ENCODE measurements at regions not wholly inside any gene's neighbourhood (a gene's known extent, or its start where the extent isn't known, plus 50 kb on each side); places are given as distances from the start of the nearest gene placed in this dataset.

DNA sequence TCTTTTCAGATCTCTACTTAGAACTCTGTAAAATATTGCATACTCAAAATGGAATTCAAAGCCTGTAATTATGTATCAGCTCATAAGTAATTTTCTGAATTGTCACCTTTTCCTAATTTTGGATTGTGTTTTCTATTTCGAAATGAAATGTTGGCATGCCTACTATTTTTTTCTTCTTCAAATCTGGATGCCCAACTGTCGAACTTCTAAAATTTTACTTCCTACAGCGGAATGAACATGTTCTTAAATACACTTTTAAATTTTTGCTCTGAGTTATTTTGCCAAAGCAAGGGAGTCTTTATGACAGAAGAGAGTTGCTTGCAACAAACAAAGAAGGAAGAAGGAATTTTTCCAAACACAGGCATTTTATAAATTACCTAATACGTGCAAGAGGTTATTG lies 336.0 kb downstream of the ADCYAP1 start:
- Histone ChIP-seq H3K9me2 (no peaks in the 10 kb centered on the region), H3K9ac (no peak overlapping the region), H3K4me2 (no peak overlapping the region), H3K79me2 (ENCODE audit: insufficient read depth) (no peaks in the 10 kb centered on the region), H3K9me3 (no peaks in the 10 kb centered on the region), H3K4me3 (ENCODE audit: low read depth in 2 of 2, low read length in 1 of 2) (no peak overlapping the region), H3K36me3 (replicated peaks in 1 of 2; ENCODE audit: control insufficient read depth in 1 of 2, insufficient read depth in 2 of 2, low read length in 1 of 2) (no peaks in the 10 kb centered on the region), H3F3A (replicated peaks; ENCODE audit: insufficient read depth) (no peaks in the 10 kb centered on the region), H3K4me1 (ENCODE audit: control insufficient read depth in 1 of 2, insufficient read depth in 2 of 2, low read depth in 1 of 2, low read length in 1 of 2) (no peaks in the 10 kb centered on the region), H4K20me1 (ENCODE audit: insufficient read depth) (no peaks in the 10 kb centered on the region), H3K27me3 (ENCODE audit: insufficient read depth) (no peaks in the 10 kb centered on the region), H2AFZ (ENCODE audit: low read depth) (no peak overlapping the region), H3K27ac (ENCODE audit: low read depth in 2 of 2, low read length in 1 of 2) (no peak overlapping the region)
- WGBS (ENCODE audit: low lambda C conversion rate): 1% methylated on average over 4 of the region's 4 CpGs
- no peak for DNase-seq
- ChIA-PET POLR2A (no interaction called here), CTCF (no interaction called here)
- TF ChIP-seq TEAD4 (IDR thresholded peaks at IDR 0.05; ENCODE audit: borderline replicate concordance, insufficient read depth) (no peak), SMC3 (IDR thresholded peaks at IDR 0.05; ENCODE audit: low read depth, low read length) (no peak), REST (IDR thresholded peaks at IDR 0.05; ENCODE audit: low read depth, low read length) (no peak), JUND (IDR thresholded peaks at IDR 0.05) (no peak), GATA2 (CRISPR knock-in tag; IDR thresholded peaks at IDR 0.05) (no peak), ELF1 (IDR thresholded peaks at IDR 0.05) (no peak), FOXM1 (IDR thresholded peaks at IDR 0.05; ENCODE audit: low read depth) (no peak), RFX5 (IDR thresholded peaks at IDR 0.05; ENCODE audit: low read length) (no peak), YY1 (IDR thresholded peaks at IDR 0.05; ENCODE audit: low read depth) (no peak), TCF12 (IDR thresholded peaks at IDR 0.05) (no peak), PBX3 (IDR thresholded peaks at IDR 0.05) (no peak), RAD21 (IDR thresholded peaks at IDR 0.05; ENCODE audit: low read length) (no peak), MXI1 (IDR thresholded peaks at IDR 0.05; ENCODE audit: low read depth, low read length) (no peak), POLR2AphosphoS5 (IDR thresholded peaks at IDR 0.05; ENCODE audit: low read depth, low read length) (no peak), FOSL2 (IDR thresholded peaks at IDR 0.05; ENCODE audit: borderline replicate concordance, low read depth) (no peak), NFIC (IDR thresholded peaks at IDR 0.05; ENCODE audit: borderline replicate concordance) (no peak), MEF2A (IDR thresholded peaks at IDR 0.05; ENCODE audit: borderline replicate concordance, low read depth) (no peak)
- TF ChIP-seq, protein P1, sequence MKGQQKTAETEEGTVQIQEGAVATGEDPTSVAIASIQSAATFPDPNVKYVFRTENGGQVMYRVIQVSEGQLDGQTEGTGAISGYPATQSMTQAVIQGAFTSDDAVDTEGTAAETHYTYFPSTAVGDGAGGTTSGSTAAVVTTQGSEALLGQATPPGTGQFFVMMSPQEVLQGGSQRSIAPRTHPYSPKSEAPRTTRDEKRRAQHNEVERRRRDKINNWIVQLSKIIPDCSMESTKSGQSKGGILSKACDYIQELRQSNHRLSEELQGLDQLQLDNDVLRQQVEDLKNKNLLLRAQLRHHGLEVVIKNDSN (IDR thresholded peaks at IDR 0.05; ENCODE audit: borderline replicate concordance, low read depth): no peak
- TF ChIP-seq, protein P2, sequence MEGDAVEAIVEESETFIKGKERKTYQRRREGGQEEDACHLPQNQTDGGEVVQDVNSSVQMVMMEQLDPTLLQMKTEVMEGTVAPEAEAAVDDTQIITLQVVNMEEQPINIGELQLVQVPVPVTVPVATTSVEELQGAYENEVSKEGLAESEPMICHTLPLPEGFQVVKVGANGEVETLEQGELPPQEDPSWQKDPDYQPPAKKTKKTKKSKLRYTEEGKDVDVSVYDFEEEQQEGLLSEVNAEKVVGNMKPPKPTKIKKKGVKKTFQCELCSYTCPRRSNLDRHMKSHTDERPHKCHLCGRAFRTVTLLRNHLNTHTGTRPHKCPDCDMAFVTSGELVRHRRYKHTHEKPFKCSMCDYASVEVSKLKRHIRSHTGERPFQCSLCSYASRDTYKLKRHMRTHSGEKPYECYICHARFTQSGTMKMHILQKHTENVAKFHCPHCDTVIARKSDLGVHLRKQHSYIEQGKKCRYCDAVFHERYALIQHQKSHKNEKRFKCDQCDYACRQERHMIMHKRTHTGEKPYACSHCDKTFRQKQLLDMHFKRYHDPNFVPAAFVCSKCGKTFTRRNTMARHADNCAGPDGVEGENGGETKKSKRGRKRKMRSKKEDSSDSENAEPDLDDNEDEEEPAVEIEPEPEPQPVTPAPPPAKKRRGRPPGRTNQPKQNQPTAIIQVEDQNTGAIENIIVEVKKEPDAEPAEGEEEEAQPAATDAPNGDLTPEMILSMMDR (IDR thresholded peaks at IDR 0.05): no peak

All from SK-N-SH (cell line).